GM12878 (cell line): ENCODE measurements at regions not wholly inside any gene's neighbourhood (a gene's known extent, or its start where the extent isn't known, plus 50 kb on each side); places are given as distances from the start of the nearest gene placed in this dataset.

Source experiments
- ATAC-seq: fragments of 200-7000 bp; cut with Tn5 transposase; 3 replicates; pipeline ENCODE4 v1.9.1; 2020; ENCODE audit warnings: mild to moderate bottlenecking, moderate library complexity
- BruUV-seq: library from RNA; stranded (reverse); fragments of 400-500 nt; replicated peaks from 2 replicates; lab custom pipeline; 2021; lab: Mats Ljungman, UMichigan
- CTCF ChIA-PET: fragments of 300-600 bp; sonication (Branson Sonifier 250); formaldehyde crosslinking; extraction: SDS; loops from one replicate; lab custom pipeline; 2021; ENCODE audit warnings: inconsistent platforms; lab: Yijun Ruan, JAX
- POLR2A ChIA-PET: fragments of 350-600 bp; formaldehyde crosslinking; extraction: SDS; loops from one replicate; lab custom pipeline; 2021; ENCODE audit warnings: inconsistent platforms; lab: Charles Lee
- RAD21 ChIA-PET: fragments of 300-600 bp; sonication (Branson Sonifier 250); formaldehyde crosslinking; loops from one replicate; lab custom pipeline; 2023; ENCODE audit warnings: antibody characterized with exemption; ENCODE audit not compliant: unreplicated experiment; lab: Charles Lee
- SMC1A ChIA-PET: fragments of 300-600 bp; sonication (Branson Sonifier 250); formaldehyde crosslinking; loops from one replicate; lab custom pipeline; 2023; ENCODE audit not compliant: unreplicated experiment, uncharacterized antibody; lab: Charles Lee
- DNase-seq: peaks from one replicate; pipeline ENCODE4 v3.0.0-alpha.2; 2011; ENCODE audit warnings: low read depth, low spot score
- FAIRE-seq: peaks from 3 replicates; lab custom pipeline; 2011; peaks lifted over from hg19 to GRCh38; lab: Jason Lieb, UNC
- H2AFZ ChIP-seq: 2 replicates; pipeline ENCODE4 v1.6.0; 2011; ENCODE audit warnings: low read depth, low read length, control low read depth; ENCODE audit not compliant: control insufficient read depth
- H3K27ac ChIP-seq: 2 replicates; pipeline ENCODE4 v1.5.1; 2011; ENCODE audit warnings: control low read depth; ENCODE audit not compliant: control insufficient read depth, insufficient read depth
- H3K27me3 ChIP-seq, 2 experiments: replicated peaks in 1 of 2; 2 replicates each; pipeline versions ENCODE4 v1.6.0 to v1.6.1; 2011; ENCODE audit warnings: low read length in 1 of 2; ENCODE audit not compliant: control insufficient read depth in 2 of 2, insufficient read depth in 2 of 2
- H3K36me3 ChIP-seq, 2 experiments: 2 replicates each; pipeline ENCODE4 v1.5.1; 2011; ENCODE audit warnings: low read length in 1 of 2; ENCODE audit not compliant: control insufficient read depth in 2 of 2, insufficient read depth in 2 of 2
- H3K4me1 ChIP-seq: 2 replicates; pipeline ENCODE4 v1.6.1; 2011; ENCODE audit warnings: mild to moderate bottlenecking, low read length, moderate library complexity, mixed read lengths; ENCODE audit not compliant: control insufficient read depth, insufficient read depth
- H3K4me2 ChIP-seq: 2 replicates; pipeline ENCODE4 v1.6.0; 2011; ENCODE audit warnings: control low read depth; ENCODE audit not compliant: control insufficient read depth, insufficient read depth
- H3K4me3 ChIP-seq: fragments of 200-600 bp; sonication (generic); 2 replicates; pipeline ENCODE4 v1.5.1; 2016
- H3K79me2 ChIP-seq: 2 replicates; pipeline ENCODE4 v1.6.0; 2011; ENCODE audit warnings: low read length; ENCODE audit not compliant: control insufficient read depth, insufficient read depth
- H3K9ac ChIP-seq: 2 replicates; pipeline ENCODE4 v1.8.0; 2011; ENCODE audit warnings: low read length, control low read depth, mixed read lengths; ENCODE audit not compliant: control insufficient read depth, insufficient read depth
- H3K9me3 ChIP-seq: replicated peaks from 3 replicates; pipeline ENCODE4 v1.5.1; 2011; ENCODE audit warnings: mild to moderate bottlenecking, low read length; ENCODE audit not compliant: control insufficient read depth, insufficient read depth
- H4K20me1 ChIP-seq: 2 replicates; pipeline ENCODE4 v1.6.0; 2011; ENCODE audit not compliant: control insufficient read depth, insufficient read depth
- BCL3 ChIP-seq: IDR thresholded peaks from 2 replicates; pipeline ENCODE4 v1.6.1; 2011; ENCODE audit warnings: borderline replicate concordance, low read depth, mild to moderate bottlenecking, moderate library complexity, low read length; ENCODE audit not compliant: insufficient read depth, poor library complexity, severe bottlenecking
- BCLAF1 ChIP-seq: fragments of 450-650 bp; IDR thresholded peaks from 2 replicates; pipeline ENCODE4 v1.6.1; 2017; ENCODE audit warnings: antibody characterized with exemption, mild to moderate bottlenecking, moderate library complexity
- CBX5 ChIP-seq: sonication (generic); IDR thresholded peaks from 2 replicates; pipeline ENCODE4 v1.6.1; 2016; ENCODE audit warnings: low read depth, moderate library complexity, mild to moderate bottlenecking, inconsistent platforms
- EP300 ChIP-seq, 2 experiments: fragments of 150-350 bp in 1 of 2; IDR thresholded peaks; 2 replicates each; pipeline ENCODE4 v1.6.1; 2011 to 2012; ENCODE audit warnings: low read depth in 2 of 2, low read length in 2 of 2, borderline replicate concordance in 1 of 2, improper control_type of control experiment in 1 of 2, inconsistent platforms in 1 of 2; ENCODE audit not compliant: control insufficient read depth in 1 of 2
- MEF2B ChIP-seq: fragments of 450-650 bp; IDR thresholded peaks from 2 replicates; pipeline ENCODE4 v1.6.1; 2018; ENCODE audit warnings: mild to moderate bottlenecking, moderate library complexity; ENCODE audit not compliant: partially characterized antibody, poor library complexity, severe bottlenecking
- NFYB ChIP-seq: IDR thresholded peaks from 2 replicates; pipeline ENCODE4 v1.6.1; 2011; ENCODE audit warnings: low read depth, mild to moderate bottlenecking, low read length, improper control_type of control experiment, moderate library complexity; ENCODE audit not compliant: insufficient read depth
- NR2C1 ChIP-seq: fragments of 450-650 bp; IDR thresholded peaks from 2 replicates; pipeline ENCODE4 v1.6.1; 2017; ENCODE audit warnings: antibody characterized with exemption, mild to moderate bottlenecking, moderate library complexity
- POLR2A ChIP-seq: IDR thresholded peaks from 2 replicates; pipeline ENCODE4 v1.6.1; 2011; ENCODE audit warnings: low read depth, mild to moderate bottlenecking, low read length
- RELB ChIP-seq: fragments of 450-650 bp; IDR thresholded peaks from 2 replicates; pipeline ENCODE4 v1.6.1; 2017; ENCODE audit warnings: low read depth, mild to moderate bottlenecking, moderate library complexity
- WGBS: methylation state at CpG from one replicate; pipeline ENCODE4 v1.1.6; 2016; ENCODE audit warnings: low lambda C conversion rate; ENCODE audit not compliant: insufficient replicate concordance, insufficient coverage; ENCODE audit errors: missing lambda C conversion rate; 5-methylcytosine and 5-hydroxymethylcytosine counted together
- in situ Hi-C: fragments of 300-500 bp; cut with MboI; formaldehyde crosslinking; loops from 9 replicates; pipeline ENCODE4 v1.14.3; 2018; ENCODE audit warnings: mixed read lengths
- intact Hi-C: fragments of 100-400 bp; cut with micrococcal nuclease; formaldehyde crosslinking; loops from one replicate; pipeline ENCODE4 v1.14.2; 2022; ENCODE audit not compliant: unreplicated experiment

- TF ChIP-seq NR2C1 (no peak), MEF2B (peak; percentile 58)
- ChIA-PET SMC1A (interaction anchor here (0.8 to 1.6 kb wide), 2 partner anchors 9 to 24 kb away, joined by 3 to 4 read pairs; no protein-coding TSS in a partner anchor), POLR2A (no interaction called here), RAD21 (no interaction called here), CTCF (interaction anchor here (0.9 to 1.2 kb wide), 2 partner anchors 9 to 458 kb away, joined by 3 read pairs; no protein-coding TSS in a partner anchor)
- no TSS peak for BruUV-seq
- no peak overlapping the region for H3K4me3 ChIP-seq
- in situ Hi-C loops = no loop called here
- no peak overlapping the region for H3K4me2 ChIP-seq
- H3K9me3 ChIP-seq = no peaks in the 10 kb centered on the region
- no peak overlapping the region for H3K27ac ChIP-seq
- H3K27me3 ChIP-seq = peaks cover 0 to 2% of the 10 kb centered on the region in 2 experiments; a peak in 2 of 4 replicates
- no peak overlapping the region for H3K9ac ChIP-seq
- no peaks in the 10 kb centered on the region for H3K4me1 ChIP-seq
- no peaks in the 10 kb centered on the region for H4K20me1 ChIP-seq
- H3K36me3 ChIP-seq = no peaks in the 10 kb centered on the region
- DNase-seq (no peak), FAIRE-seq (no peak), ATAC-seq (no peak)
- no peak overlapping the region for H2AFZ ChIP-seq
- intact Hi-C loops = no loop called here
- no peaks in the 10 kb centered on the region for H3K79me2 ChIP-seq
Measured at GRCh38 chr6:105765239-105765638, 320.9 kb upstream of the PRDM1 start.

GRCh38 chr6:105764315-105764714, 321.8 kb upstream of the PRDM1 start:
- FAIRE-seq (no peak), ATAC-seq (no peak), DNase-seq (no peak)
- no TSS peak for BruUV-seq
- ChIA-PET CTCF (interaction anchor here (1.2 kb wide), 1 partner anchor 459 kb away, joined by 3 read pairs; no protein-coding TSS in a partner anchor), POLR2A (no interaction called here), SMC1A (interaction anchor here (0.8 to 1.6 kb wide), 2 partner anchors 10 to 24 kb away, joined by 3 to 4 read pairs; no protein-coding TSS in a partner anchor), RAD21 (no interaction called here)
- Histone ChIP-seq H4K20me1 (no peaks in the 10 kb centered on the region), H3K9me3 (no peaks in the 10 kb centered on the region), H3K4me3 (no peak overlapping the region), H2AFZ (no peak overlapping the region), H3K4me1 (no peaks in the 10 kb centered on the region), H3K4me2 (no peak overlapping the region), H3K9ac (no peak overlapping the region), H3K27ac (no peak overlapping the region), H3K36me3 (no peaks in the 10 kb centered on the region), H3K27me3 (peaks cover 0 to 2% of the 10 kb centered on the region in 2 experiments; a peak in 2 of 4 replicates), H3K79me2 (no peaks in the 10 kb centered on the region)
- in situ Hi-C loops = no loop called here
- 87% methylated on average over 1 of the region's 1 CpG for WGBS
- intact Hi-C loops = no loop called here
- TF ChIP-seq CBX5 = no peak
- no peak for TF ChIP-seq POLR2A
- no peak for TF ChIP-seq BCL3
- no peak for TF ChIP-seq EP300 (IDR thresholded peaks at IDR 0.05; ENCODE audit: borderline replicate concordance in 1 of 2, control insufficient read depth in 1 of 2, low read depth in 2 of 2, low read length in 2 of 2)
- TF ChIP-seq RELB = no peak
- no peak for TF ChIP-seq BCLAF1
- no peak for TF ChIP-seq NFYB
